ENCODE measurements at regions not wholly inside any gene's neighbourhood (a gene's known extent, or its start where the extent isn't known, plus 50 kb on each side); places are given as distances from the start of the nearest gene placed in this dataset.

- no peak for TF ChIP-seq CTCF (IDR thresholded peaks at IDR 0.05)
- no peak for TF ChIP-seq POLR2A (IDR thresholded peaks at IDR 0.05)
Measured at GRCh38 chr6:157741948-157742556, 81.0 kb upstream of the SNX9 start.
